Endodermal cell (in vitro differentiated cells): ENCODE measurements at regions not wholly inside any gene's neighbourhood (a gene's known extent, or its start where the extent isn't known, plus 50 kb on each side); places are given as distances from the start of the nearest gene placed in this dataset.

Source experiments
- DNase-seq: peaks from one replicate; pipeline ENCODE4 v3.0.0-alpha.2; 2017
- H3K27ac ChIP-seq: 2 replicates; pipeline ENCODE4 v1.5.1; 2013; ENCODE audit warnings: mild to moderate bottlenecking, low read depth, low read length, moderate library complexity
- H3K27me3 ChIP-seq: 2 replicates; pipeline ENCODE4 v1.6.1; 2013; ENCODE audit warnings: mild to moderate bottlenecking, low read length, moderate library complexity; ENCODE audit not compliant: insufficient read depth, control insufficient read depth, poor library complexity, severe bottlenecking
- H3K36me3 ChIP-seq: 2 replicates; pipeline ENCODE4 v1.7.0; 2013; ENCODE audit warnings: mild to moderate bottlenecking, low read length, moderate library complexity; ENCODE audit not compliant: control insufficient read depth, insufficient read depth
- H3K4me1 ChIP-seq: one replicate; pipeline ENCODE4 v1.7.0; 2013; ENCODE audit warnings: low read length; ENCODE audit not compliant: control insufficient read depth, insufficient read depth
- H3K4me3 ChIP-seq: 2 replicates; pipeline ENCODE4 v1.5.1; 2013; ENCODE audit warnings: mild to moderate bottlenecking, low read length, moderate library complexity
- H3K9ac ChIP-seq: 2 replicates; pipeline ENCODE4 v1.6.1; 2013; ENCODE audit warnings: mild to moderate bottlenecking, low read length, moderate library complexity; ENCODE audit not compliant: poor library complexity, severe bottlenecking; ENCODE audit errors: extremely low read depth
- H3K9me3 ChIP-seq: 2 replicates; pipeline ENCODE4 v1.6.1; 2013; ENCODE audit warnings: mild to moderate bottlenecking, low read length, moderate library complexity; ENCODE audit not compliant: control insufficient read depth
- H3K27ac Mint-ChIP-seq: 2 replicates; pipeline ENCODE4 v1.8.0; 2020; ENCODE audit warnings: mixed read lengths
- H3K27me3 Mint-ChIP-seq: 2 replicates; pipeline ENCODE4 v1.8.0; 2021; ENCODE audit warnings: mild to moderate bottlenecking, mixed read lengths; ENCODE audit not compliant: insufficient read depth
- H3K36me3 Mint-ChIP-seq: 2 replicates; pipeline ENCODE4 v1.8.0; 2020; ENCODE audit warnings: low read depth, mixed read lengths
- H3K4me1 Mint-ChIP-seq: 2 replicates; pipeline ENCODE4 v1.8.0; 2020; ENCODE audit warnings: mixed read lengths
- H3K4me3 Mint-ChIP-seq: 2 replicates; pipeline ENCODE4 v1.8.0; 2020; ENCODE audit warnings: mild to moderate bottlenecking, moderate library complexity, mixed read lengths
- H3K9me3 Mint-ChIP-seq: 2 replicates; pipeline ENCODE4 v1.8.0; 2020; ENCODE audit warnings: mild to moderate bottlenecking, mixed read lengths
- CTCF ChIP-seq: fragments of 200-600 bp; sonication (generic); conservative IDR thresholded peaks from 2 replicates; pipeline ENCODE4 v1.5.0; 2021; ENCODE audit warnings: antibody characterized with exemption, mild to moderate bottlenecking
- WGBS, 2 experiments: methylation state at CpG; one replicate each; pipeline versions ENCODE4 v1.1.5 to v1.1.7; 2013; ENCODE audit warnings: missing lambda C conversion rate in 2 of 2, mixed read lengths in 1 of 2; ENCODE audit not compliant: insufficient coverage in 1 of 2, insufficient read length in 1 of 2; 5-methylcytosine and 5-hydroxymethylcytosine counted together

GRCh38 chr7:86975449-86975848, 84.0 kb downstream of the ELAPOR2 start:
- Mint-ChIP-seq H3K9me3 (no peaks in the 10 kb centered on the region), H3K4me1 (peaks cover 44% of the 10 kb centered on the region), H3K27ac (no peak overlapping the region), H3K27me3 (no peaks in the 10 kb centered on the region), H3K4me3 (no peak overlapping the region), H3K36me3 (peaks cover 6% of the 10 kb centered on the region)
- no peak for TF ChIP-seq CTCF
- Histone ChIP-seq H3K4me3 (peak overlapping the region; percentile 24), H3K9me3 (no peaks in the 10 kb centered on the region), H3K27ac (no peak overlapping the region), H3K27me3 (no peaks in the 10 kb centered on the region), H3K4me1 (peaks cover 21% of the 10 kb centered on the region), H3K36me3 (no peaks in the 10 kb centered on the region), H3K9ac (no peak overlapping the region)
- 93% methylated on average over 1 of the region's 1 CpG; no CpG with 5 or more reads in 1 of the 2 experiments for WGBS, 2 experiments
- DNase-seq, result no peak

- H3K9ac ChIP-seq, result no peak overlapping the region
- H3K36me3 ChIP-seq, result no peaks in the 10 kb centered on the region
- no peaks in the 10 kb centered on the region for H3K27me3 ChIP-seq
- H3K4me3 ChIP-seq, result no peak overlapping the region
- Mint-ChIP-seq H3K27me3 (no peaks in the 10 kb centered on the region), H3K27ac (peak overlapping the region; percentile 37), H3K4me3 (no peak overlapping the region), H3K9me3 (no peaks in the 10 kb centered on the region), H3K4me1 (peaks cover 61% of the 10 kb centered on the region), H3K36me3 (peaks cover 6% of the 10 kb centered on the region)
- 80 to 89% methylated on average over 1 to 2 of the region's 2 CpGs for WGBS, 2 experiments
- no peaks in the 10 kb centered on the region for H3K9me3 ChIP-seq
- no peak overlapping the region for H3K27ac ChIP-seq
- peak; percentile 53 for DNase-seq
- H3K4me1 ChIP-seq, result peaks cover 40% of the 10 kb centered on the region
- no peak for TF ChIP-seq CTCF
Measured at GRCh38 chr7:86972072-86972471, 87.4 kb downstream of the ELAPOR2 start.

GRCh38 chr7:86970986-86971385, 88.5 kb downstream of the ELAPOR2 start:
- Mint-ChIP-seq H3K4me1 (peaks cover 60% of the 10 kb centered on the region), H3K9me3 (no peaks in the 10 kb centered on the region), H3K27me3 (no peaks in the 10 kb centered on the region), H3K36me3 (peaks cover 6% of the 10 kb centered on the region), H3K4me3 (no peak overlapping the region), H3K27ac (no peak overlapping the region)
- Histone ChIP-seq H3K9me3 (no peaks in the 10 kb centered on the region), H3K9ac (no peak overlapping the region), H3K4me3 (no peak overlapping the region), H3K36me3 (no peaks in the 10 kb centered on the region), H3K4me1 (peaks cover 43% of the 10 kb centered on the region), H3K27me3 (no peaks in the 10 kb centered on the region), H3K27ac (no peak overlapping the region)
- WGBS, 2 experiments, result 93 to 100% methylated on average over 2 of the region's 2 CpGs
- DNase-seq, result no peak
- no peak for TF ChIP-seq CTCF
